ENCODE measurements at regions not wholly inside any gene's neighbourhood (a gene's known extent, or its start where the extent isn't known, plus 50 kb on each side); places are given as distances from the start of the nearest gene placed in this dataset. TPM values are rescaled to one million over a fixed set of nuclear protein-coding genes. Genes with fewer than 3 reads are reported as not detected.

Small RNAs in the stretch of these regions (small RNA-seq; reads per million reads assigned to genes)
- gene RNU7-120P (ENCODE audit: low replicate concordance), result not detected
